ENCODE measurements at regions not wholly inside any gene's neighbourhood (a gene's known extent, or its start where the extent isn't known, plus 50 kb on each side); places are given as distances from the start of the nearest gene placed in this dataset.

DNA sequence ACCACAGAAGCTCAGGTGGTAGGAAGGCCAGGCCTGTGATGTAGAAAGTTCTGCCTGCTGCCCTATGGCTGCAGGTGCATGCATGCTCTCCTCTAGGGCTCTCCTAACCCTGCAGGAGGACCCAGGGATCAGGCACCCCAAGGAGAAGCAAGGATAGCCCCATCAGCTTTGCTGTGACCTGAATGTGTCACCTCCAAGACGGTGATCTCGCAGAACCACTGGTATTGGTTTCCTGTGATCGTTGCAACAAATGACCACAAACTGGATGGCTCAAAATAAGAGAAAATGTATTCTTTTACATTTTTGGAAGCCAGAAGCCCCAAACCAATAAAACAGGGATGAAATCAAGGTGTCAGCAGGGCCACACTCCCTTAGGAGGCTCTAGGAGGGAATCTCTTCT, 327.3 kb downstream of the BCL11A start:
- TF ChIP-seq, protein P1, sequence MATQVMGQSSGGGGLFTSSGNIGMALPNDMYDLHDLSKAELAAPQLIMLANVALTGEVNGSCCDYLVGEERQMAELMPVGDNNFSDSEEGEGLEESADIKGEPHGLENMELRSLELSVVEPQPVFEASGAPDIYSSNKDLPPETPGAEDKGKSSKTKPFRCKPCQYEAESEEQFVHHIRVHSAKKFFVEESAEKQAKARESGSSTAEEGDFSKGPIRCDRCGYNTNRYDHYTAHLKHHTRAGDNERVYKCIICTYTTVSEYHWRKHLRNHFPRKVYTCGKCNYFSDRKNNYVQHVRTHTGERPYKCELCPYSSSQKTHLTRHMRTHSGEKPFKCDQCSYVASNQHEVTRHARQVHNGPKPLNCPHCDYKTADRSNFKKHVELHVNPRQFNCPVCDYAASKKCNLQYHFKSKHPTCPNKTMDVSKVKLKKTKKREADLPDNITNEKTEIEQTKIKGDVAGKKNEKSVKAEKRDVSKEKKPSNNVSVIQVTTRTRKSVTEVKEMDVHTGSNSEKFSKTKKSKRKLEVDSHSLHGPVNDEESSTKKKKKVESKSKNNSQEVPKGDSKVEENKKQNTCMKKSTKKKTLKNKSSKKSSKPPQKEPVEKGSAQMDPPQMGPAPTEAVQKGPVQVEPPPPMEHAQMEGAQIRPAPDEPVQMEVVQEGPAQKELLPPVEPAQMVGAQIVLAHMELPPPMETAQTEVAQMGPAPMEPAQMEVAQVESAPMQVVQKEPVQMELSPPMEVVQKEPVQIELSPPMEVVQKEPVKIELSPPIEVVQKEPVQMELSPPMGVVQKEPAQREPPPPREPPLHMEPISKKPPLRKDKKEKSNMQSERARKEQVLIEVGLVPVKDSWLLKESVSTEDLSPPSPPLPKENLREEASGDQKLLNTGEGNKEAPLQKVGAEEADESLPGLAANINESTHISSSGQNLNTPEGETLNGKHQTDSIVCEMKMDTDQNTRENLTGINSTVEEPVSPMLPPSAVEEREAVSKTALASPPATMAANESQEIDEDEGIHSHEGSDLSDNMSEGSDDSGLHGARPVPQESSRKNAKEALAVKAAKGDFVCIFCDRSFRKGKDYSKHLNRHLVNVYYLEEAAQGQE (IDR thresholded peaks at IDR 0.05; ENCODE audit: borderline replicate concordance), result no peak
- TF ChIP-seq, protein P2, sequence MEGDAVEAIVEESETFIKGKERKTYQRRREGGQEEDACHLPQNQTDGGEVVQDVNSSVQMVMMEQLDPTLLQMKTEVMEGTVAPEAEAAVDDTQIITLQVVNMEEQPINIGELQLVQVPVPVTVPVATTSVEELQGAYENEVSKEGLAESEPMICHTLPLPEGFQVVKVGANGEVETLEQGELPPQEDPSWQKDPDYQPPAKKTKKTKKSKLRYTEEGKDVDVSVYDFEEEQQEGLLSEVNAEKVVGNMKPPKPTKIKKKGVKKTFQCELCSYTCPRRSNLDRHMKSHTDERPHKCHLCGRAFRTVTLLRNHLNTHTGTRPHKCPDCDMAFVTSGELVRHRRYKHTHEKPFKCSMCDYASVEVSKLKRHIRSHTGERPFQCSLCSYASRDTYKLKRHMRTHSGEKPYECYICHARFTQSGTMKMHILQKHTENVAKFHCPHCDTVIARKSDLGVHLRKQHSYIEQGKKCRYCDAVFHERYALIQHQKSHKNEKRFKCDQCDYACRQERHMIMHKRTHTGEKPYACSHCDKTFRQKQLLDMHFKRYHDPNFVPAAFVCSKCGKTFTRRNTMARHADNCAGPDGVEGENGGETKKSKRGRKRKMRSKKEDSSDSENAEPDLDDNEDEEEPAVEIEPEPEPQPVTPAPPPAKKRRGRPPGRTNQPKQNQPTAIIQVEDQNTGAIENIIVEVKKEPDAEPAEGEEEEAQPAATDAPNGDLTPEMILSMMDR (IDR thresholded peaks at IDR 0.05; ENCODE audit: poor library complexity, severe bottlenecking), result no peak
- TF ChIP-seq TAF1 (IDR thresholded peaks at IDR 0.05; ENCODE audit: low read depth) (no peak), EP300 (conservative IDR thresholded peaks at IDR 0.05; ENCODE audit: poor library complexity, severe bottlenecking) (no peak)
